ENCODE measurements at regions not wholly inside any gene's neighbourhood (a gene's known extent, or its start where the extent isn't known, plus 50 kb on each side); places are given as distances from the start of the nearest gene placed in this dataset.

- TF ChIP-seq, protein P1, sequence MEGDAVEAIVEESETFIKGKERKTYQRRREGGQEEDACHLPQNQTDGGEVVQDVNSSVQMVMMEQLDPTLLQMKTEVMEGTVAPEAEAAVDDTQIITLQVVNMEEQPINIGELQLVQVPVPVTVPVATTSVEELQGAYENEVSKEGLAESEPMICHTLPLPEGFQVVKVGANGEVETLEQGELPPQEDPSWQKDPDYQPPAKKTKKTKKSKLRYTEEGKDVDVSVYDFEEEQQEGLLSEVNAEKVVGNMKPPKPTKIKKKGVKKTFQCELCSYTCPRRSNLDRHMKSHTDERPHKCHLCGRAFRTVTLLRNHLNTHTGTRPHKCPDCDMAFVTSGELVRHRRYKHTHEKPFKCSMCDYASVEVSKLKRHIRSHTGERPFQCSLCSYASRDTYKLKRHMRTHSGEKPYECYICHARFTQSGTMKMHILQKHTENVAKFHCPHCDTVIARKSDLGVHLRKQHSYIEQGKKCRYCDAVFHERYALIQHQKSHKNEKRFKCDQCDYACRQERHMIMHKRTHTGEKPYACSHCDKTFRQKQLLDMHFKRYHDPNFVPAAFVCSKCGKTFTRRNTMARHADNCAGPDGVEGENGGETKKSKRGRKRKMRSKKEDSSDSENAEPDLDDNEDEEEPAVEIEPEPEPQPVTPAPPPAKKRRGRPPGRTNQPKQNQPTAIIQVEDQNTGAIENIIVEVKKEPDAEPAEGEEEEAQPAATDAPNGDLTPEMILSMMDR (conservative IDR thresholded peaks at IDR 0.05), result no peak
- Mint-ChIP-seq H3K27ac (no peak overlapping the region), H3K4me1 (ENCODE audit: unreplicated experiment) (peaks cover 4% of the 10 kb centered on the region), H3K4me3 (no peak overlapping the region), H3K36me3 (no peaks in the 10 kb centered on the region), H3K27me3 (peaks cover 3% of the 10 kb centered on the region), H3K9me3 (no peaks in the 10 kb centered on the region)
- DNase-seq (ENCODE audit: extremely low spot score, unreplicated experiment), result no peak
Measured at GRCh38 chr2:199570934-199571333, 113.2 kb upstream of the SATB2 start.

GRCh38 chr2:199569336-199569735, 111.6 kb upstream of the SATB2 start:
- no peak overlapping the region for H3K4me3 Mint-ChIP-seq
- DNase-seq (ENCODE audit: extremely low spot score, unreplicated experiment), result no peak
- H3K27ac Mint-ChIP-seq, result no peak overlapping the region
- no peaks in the 10 kb centered on the region for H3K9me3 Mint-ChIP-seq
- peaks cover 3% of the 10 kb centered on the region for H3K27me3 Mint-ChIP-seq
- TF ChIP-seq, protein P1 (conservative IDR thresholded peaks at IDR 0.05), result no peak
- peaks cover 4% of the 10 kb centered on the region for H3K4me1 Mint-ChIP-seq (ENCODE audit: unreplicated experiment)
- H3K36me3 Mint-ChIP-seq, result no peaks in the 10 kb centered on the region

- TF ChIP-seq, protein P1 (conservative IDR thresholded peaks at IDR 0.05), result no peak
- no peaks in the 10 kb centered on the region for H3K27me3 Mint-ChIP-seq
- no peak overlapping the region for H3K27ac Mint-ChIP-seq
- H3K9me3 Mint-ChIP-seq, result no peaks in the 10 kb centered on the region
- DNase-seq (ENCODE audit: extremely low spot score, unreplicated experiment), result no peak
- H3K36me3 Mint-ChIP-seq, result no peaks in the 10 kb centered on the region
- no peaks in the 10 kb centered on the region for H3K4me1 Mint-ChIP-seq (ENCODE audit: unreplicated experiment)
- H3K4me3 Mint-ChIP-seq, result no peak overlapping the region
Measured at GRCh38 chr2:199558156-199558555, 100.4 kb upstream of the SATB2 start.

- no peaks in the 10 kb centered on the region for H3K27me3 Mint-ChIP-seq
- DNase-seq (ENCODE audit: extremely low spot score, unreplicated experiment), result no peak
- TF ChIP-seq, protein P1 (conservative IDR thresholded peaks at IDR 0.05), result no peak
- H3K36me3 Mint-ChIP-seq, result no peaks in the 10 kb centered on the region
- H3K27ac Mint-ChIP-seq, result no peak overlapping the region
- no peak overlapping the region for H3K4me3 Mint-ChIP-seq
- H3K4me1 Mint-ChIP-seq (ENCODE audit: unreplicated experiment), result no peaks in the 10 kb centered on the region
- peaks cover 4% of the 10 kb centered on the region for H3K9me3 Mint-ChIP-seq
Measured at GRCh38 chr2:199556527-199557285, 99.0 kb upstream of the SATB2 start.

DNA sequence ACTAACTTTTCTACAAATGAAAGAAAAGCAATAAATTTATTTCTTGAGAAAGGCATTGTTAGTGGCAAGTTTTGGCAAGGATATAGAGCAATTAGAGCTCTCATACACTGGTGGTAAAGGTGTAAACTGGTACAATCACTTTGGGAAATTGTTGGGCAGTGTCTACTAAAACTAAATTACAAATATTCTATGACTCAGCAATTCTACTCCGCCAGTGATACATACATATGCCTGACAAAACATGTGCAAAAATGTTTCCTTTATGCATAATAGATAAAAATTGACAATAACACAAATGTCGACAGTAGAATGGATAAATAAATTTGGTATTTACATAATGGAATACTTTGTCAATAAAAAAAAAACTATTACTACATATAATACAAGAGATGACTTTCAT, 96.3 kb upstream of the SATB2 start:
- TF ChIP-seq, protein P1 (conservative IDR thresholded peaks at IDR 0.05), result no peak
- Mint-ChIP-seq H3K36me3 (no peaks in the 10 kb centered on the region), H3K4me1 (ENCODE audit: unreplicated experiment) (no peaks in the 10 kb centered on the region), H3K27ac (no peak overlapping the region), H3K4me3 (no peak overlapping the region), H3K9me3 (peaks cover 4% of the 10 kb centered on the region), H3K27me3 (no peaks in the 10 kb centered on the region)
- no peak for DNase-seq (ENCODE audit: extremely low spot score, unreplicated experiment)
